ENCODE measurements at regions not wholly inside any gene's neighbourhood (a gene's known extent, or its start where the extent isn't known, plus 50 kb on each side); places are given as distances from the start of the nearest gene placed in this dataset.

DNA sequence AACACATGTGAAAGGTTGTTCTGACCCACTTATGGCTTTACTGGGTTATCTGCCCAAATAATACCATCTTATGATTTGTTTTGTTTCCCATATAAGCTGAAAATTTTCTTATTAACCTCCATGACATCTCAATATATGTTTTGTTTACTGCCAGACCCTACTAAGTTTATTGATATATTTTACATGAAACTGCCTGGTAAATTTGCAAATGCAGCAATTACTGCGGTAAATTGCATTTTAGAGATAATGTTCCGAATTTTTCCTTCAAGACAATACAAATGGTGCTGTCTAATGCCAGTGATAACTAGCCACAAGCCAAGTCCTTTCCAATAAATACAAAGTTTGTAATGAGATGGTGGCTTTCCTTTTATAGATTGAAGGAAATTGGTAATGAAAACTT, 275.9 kb downstream of the SAMD5 start:
- H3K4me1 ChIP-seq (replicated peaks in 1 of 4; ENCODE audit: control insufficient read depth in 3 of 4, insufficient read depth in 4 of 4, low read length in 3 of 4) = no peaks in the 10 kb centered on the region
- H3K36me3 ChIP-seq (ENCODE audit: control insufficient read depth in 2 of 4, insufficient read depth in 4 of 4, low read length in 3 of 4) = no peaks in the 10 kb centered on the region
- no peak overlapping the region for H3K18ac ChIP-seq (ENCODE audit: extremely low read depth, low read length)
- H2BK20ac ChIP-seq (ENCODE audit: low read length) = no peak overlapping the region
- no peak overlapping the region for H3K4ac ChIP-seq (replicated peaks; ENCODE audit: insufficient read length, low read depth, low read length)
- POLR2A ChIA-PET (ENCODE audit: partially characterized antibody) = no interaction called here
- no peak overlapping the region for H3K27ac ChIP-seq (ENCODE audit: low read depth, low read length)
- H2AFZ ChIP-seq (ENCODE audit: low read length) = no peak overlapping the region
- WGBS, 2 experiments (ENCODE audit: extremely low coverage in 1 of 2, insufficient coverage in 1 of 2, insufficient read length in 1 of 2, insufficient replicate concordance in 2 of 2, low coverage in 1 of 2, low lambda C conversion rate in 2 of 2, missing lambda C conversion rate in 1 of 2) = 96% methylated on average over 2 of the region's 2 CpGs; no CpG with 5 or more reads in 1 of the 2 experiments
- H2BK12ac ChIP-seq (ENCODE audit: low read depth, low read length) = no peak overlapping the region
- DNase-seq (ENCODE audit: low read depth in 1 of 2, low spot score in 2 of 2) (no peak), FAIRE-seq (no peak)
- no peak overlapping the region for H3K23ac ChIP-seq (ENCODE audit: insufficient read length)
- CTCF ChIA-PET (ENCODE audit: partially characterized antibody) = interaction anchor here (1.3 kb wide), 1 partner anchor 8 kb away, joined by 4 read pairs; no protein-coding TSS in a partner anchor
- no peaks in the 10 kb centered on the region for H3K79me2 ChIP-seq (ENCODE audit: control insufficient read depth in 1 of 2, insufficient read depth in 2 of 2, low read length in 2 of 2)
- no peaks in the 10 kb centered on the region for H3K79me1 ChIP-seq (ENCODE audit: low read depth, low read length)
- no peak overlapping the region for H4K5ac ChIP-seq (ENCODE audit: insufficient read length, low read depth, low read length)
- H4K20me1 ChIP-seq (replicated peaks in 1 of 2; ENCODE audit: control insufficient read depth in 1 of 2, insufficient read depth in 2 of 2, low read length in 2 of 2) = no peaks in the 10 kb centered on the region
- H4K8ac ChIP-seq (ENCODE audit: extremely low read depth, insufficient read depth, low read length) = no peak overlapping the region
- H2BK120ac ChIP-seq (replicated peaks; ENCODE audit: low read depth, low read length) = no peak overlapping the region
- H3K4me2 ChIP-seq (ENCODE audit: insufficient read depth in 1 of 2, low read depth in 2 of 2, low read length in 2 of 2) = no peak overlapping the region
- H3K56ac ChIP-seq (replicated peaks; ENCODE audit: insufficient read length, low read depth, low read length) = no peak overlapping the region
- no peak overlapping the region for H4K91ac ChIP-seq (replicated peaks; ENCODE audit: insufficient read length, low read length)
- H3K27me3 ChIP-seq (replicated peaks in 1 of 4; ENCODE audit: control insufficient read depth in 3 of 4, extremely low read depth in 1 of 4, insufficient read depth in 3 of 4, low read length in 3 of 4) = no peaks in the 10 kb centered on the region
- no peak overlapping the region for H2BK5ac ChIP-seq (ENCODE audit: low read depth, low read length)
- H2BK15ac ChIP-seq (ENCODE audit: low read length) = no peak overlapping the region
- no peak overlapping the region for H2AK5ac ChIP-seq (ENCODE audit: low read depth, low read length)
- no peak overlapping the region for H3K14ac ChIP-seq (ENCODE audit: insufficient read length)
- no peak overlapping the region for H3K9ac ChIP-seq (replicated peaks in 1 of 4; ENCODE audit: extremely low read depth in 1 of 4, low read depth in 3 of 4, low read length in 3 of 4)
- no peaks in the 10 kb centered on the region for H3K23me2 ChIP-seq (ENCODE audit: low read depth, low read length)
- no peaks in the 10 kb centered on the region for H3K9me3 ChIP-seq (ENCODE audit: insufficient read depth in 2 of 2, low read depth in 1 of 2, low read length in 1 of 2)
- H3K4me3 ChIP-seq (ENCODE audit: extremely low read depth in 1 of 4, insufficient read depth in 2 of 4, low read depth in 3 of 4, low read length in 4 of 4) = no peak overlapping the region
- no peak for TF ChIP-seq EP300 (IDR thresholded peaks at IDR 0.05; ENCODE audit: borderline replicate concordance in 1 of 2, low read depth in 2 of 2, low read length in 2 of 2)
- TF ChIP-seq SP4 (IDR thresholded peaks at IDR 0.05; ENCODE audit: low read length) = no peak
- TF ChIP-seq CTBP2 (IDR thresholded peaks at IDR 0.05; ENCODE audit: borderline replicate concordance, insufficient read depth, insufficient read length, low read length) = no peak
- TF ChIP-seq SIX5 (IDR thresholded peaks at IDR 0.05; ENCODE audit: low read depth, low read length) = no peak
- no peak for TF ChIP-seq YY1 (IDR thresholded peaks at IDR 0.05; ENCODE audit: low read depth, low read length)
- TF ChIP-seq, protein P1, sequence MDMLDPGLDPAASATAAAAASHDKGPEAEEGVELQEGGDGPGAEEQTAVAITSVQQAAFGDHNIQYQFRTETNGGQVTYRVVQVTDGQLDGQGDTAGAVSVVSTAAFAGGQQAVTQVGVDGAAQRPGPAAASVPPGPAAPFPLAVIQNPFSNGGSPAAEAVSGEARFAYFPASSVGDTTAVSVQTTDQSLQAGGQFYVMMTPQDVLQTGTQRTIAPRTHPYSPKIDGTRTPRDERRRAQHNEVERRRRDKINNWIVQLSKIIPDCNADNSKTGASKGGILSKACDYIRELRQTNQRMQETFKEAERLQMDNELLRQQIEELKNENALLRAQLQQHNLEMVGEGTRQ (IDR thresholded peaks at IDR 0.05; ENCODE audit: low read length) = no peak
- no peak for TF ChIP-seq CEBPB (IDR thresholded peaks at IDR 0.05; ENCODE audit: low read depth, low read length)
- no peak for TF ChIP-seq FOSL1 (IDR thresholded peaks at IDR 0.05; ENCODE audit: insufficient read depth, low read depth, low read length)

Data from H1 (cell line).